ENCODE measurements at regions not wholly inside any gene's neighbourhood (a gene's known extent, or its start where the extent isn't known, plus 50 kb on each side); places are given as distances from the start of the nearest gene placed in this dataset.
"Not testable (repeated sequence)": the region's sequence is repeated elsewhere in the genome, so short reads cannot be mapped to it uniquely, and the experiment has no call there.

- H3K27ac ChIP-seq (ENCODE audit: low read depth, low read length, severe bottlenecking), result no peak overlapping the region
- no CpG with 5 or more reads among the region's 2 CpGs for WGBS, 2 experiments (ENCODE audit: insufficient coverage in 2 of 2)
- H3K4me1 ChIP-seq (ENCODE audit: control insufficient read depth, insufficient read depth, low read length, poor library complexity, severe bottlenecking), result no peaks in the 10 kb centered on the region
- no peaks in the 10 kb centered on the region for H3K36me3 ChIP-seq (ENCODE audit: control insufficient read depth, insufficient read depth, low read length)
- no peak overlapping the region for H3K4me3 ChIP-seq (ENCODE audit: extremely low read depth, insufficient read depth, low read length, poor library complexity, severe bottlenecking)
- no peaks in the 10 kb centered on the region for H3K9me3 ChIP-seq (ENCODE audit: control insufficient read depth, low read length)
Observed at GRCh38 chr4:66034671-66035070, 364.4 kb upstream of the EPHA5 start.

GRCh38 chr4:66034262-66034661 is 364.0 kb upstream of the EPHA5 start:
- Histone ChIP-seq H3K9me3 (ENCODE audit: control insufficient read depth, low read length) (no peaks in the 10 kb centered on the region), H3K27ac (ENCODE audit: low read depth, low read length, severe bottlenecking) (no peak overlapping the region), H3K4me3 (ENCODE audit: extremely low read depth, insufficient read depth, low read length, poor library complexity, severe bottlenecking) (no peak overlapping the region), H3K36me3 (ENCODE audit: control insufficient read depth, insufficient read depth, low read length) (no peaks in the 10 kb centered on the region), H3K4me1 (ENCODE audit: control insufficient read depth, insufficient read depth, low read length, poor library complexity, severe bottlenecking) (no peaks in the 10 kb centered on the region)
- no CpG with 5 or more reads among the region's 2 CpGs for WGBS, 2 experiments (ENCODE audit: insufficient coverage in 2 of 2)

DNA sequence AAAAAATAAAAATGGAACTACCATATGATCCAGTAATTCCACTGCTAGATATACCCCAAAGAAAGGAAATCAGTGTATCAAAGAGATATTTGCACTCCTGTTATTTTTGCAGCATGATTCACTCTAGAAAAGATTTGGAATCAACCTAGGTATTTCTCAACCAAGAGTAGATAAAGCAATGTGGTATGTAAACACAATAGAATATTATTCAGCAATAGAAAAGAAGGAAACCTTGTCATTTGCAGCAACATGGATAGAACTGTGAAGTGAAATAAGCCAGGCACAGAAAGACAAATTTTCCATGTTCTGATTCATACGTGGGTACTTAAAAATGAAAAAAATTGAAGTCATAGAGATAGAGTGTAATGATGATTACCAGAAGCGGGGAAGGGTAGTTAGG is 362.3 kb upstream of the EPHA5 start:
- Histone ChIP-seq H3K4me3 (ENCODE audit: extremely low read depth, insufficient read depth, low read length, poor library complexity, severe bottlenecking) (no peak overlapping the region), H3K9me3 (ENCODE audit: control insufficient read depth, low read length) (no peaks in the 10 kb centered on the region), H3K27ac (ENCODE audit: low read depth, low read length, severe bottlenecking) (no peak overlapping the region), H3K4me1 (ENCODE audit: control insufficient read depth, insufficient read depth, low read length, poor library complexity, severe bottlenecking) (no peaks in the 10 kb centered on the region), H3K36me3 (ENCODE audit: control insufficient read depth, insufficient read depth, low read length) (no peaks in the 10 kb centered on the region)
- 85% methylated on average over 2 of the region's 2 CpGs; no CpG with 5 or more reads in 1 of the 2 experiments for WGBS, 2 experiments (ENCODE audit: insufficient coverage in 2 of 2)

DNA sequence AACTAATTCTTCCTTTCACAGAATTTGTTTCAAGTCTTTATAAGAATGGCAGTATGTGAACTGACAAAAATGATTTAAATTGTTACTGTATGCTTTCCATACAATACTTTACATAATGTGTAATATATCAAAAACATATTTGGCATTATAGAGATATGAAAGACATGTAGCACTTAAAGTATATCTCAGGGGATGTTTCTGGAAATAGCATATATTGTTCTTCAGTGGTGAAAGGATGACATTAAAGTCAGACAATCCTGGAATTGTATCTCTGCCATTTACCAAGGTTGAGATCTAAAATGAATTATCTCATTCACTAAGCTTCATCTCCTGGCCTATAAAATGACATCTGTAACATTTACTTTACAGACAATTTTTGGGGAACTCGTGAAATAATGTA is 358.4 kb upstream of the EPHA5 start:
- Histone ChIP-seq H3K9me3 (ENCODE audit: control insufficient read depth, low read length) (no peaks in the 10 kb centered on the region), H3K36me3 (ENCODE audit: control insufficient read depth, insufficient read depth, low read length) (no peaks in the 10 kb centered on the region), H3K4me1 (ENCODE audit: control insufficient read depth, insufficient read depth, low read length, poor library complexity, severe bottlenecking) (no peaks in the 10 kb centered on the region), H3K4me3 (ENCODE audit: extremely low read depth, insufficient read depth, low read length, poor library complexity, severe bottlenecking) (no peak overlapping the region), H3K27ac (ENCODE audit: low read depth, low read length, severe bottlenecking) (no peak overlapping the region)
- no CpG with 5 or more reads among the region's 1 CpG for WGBS, 2 experiments (ENCODE audit: insufficient coverage in 2 of 2)

DNA sequence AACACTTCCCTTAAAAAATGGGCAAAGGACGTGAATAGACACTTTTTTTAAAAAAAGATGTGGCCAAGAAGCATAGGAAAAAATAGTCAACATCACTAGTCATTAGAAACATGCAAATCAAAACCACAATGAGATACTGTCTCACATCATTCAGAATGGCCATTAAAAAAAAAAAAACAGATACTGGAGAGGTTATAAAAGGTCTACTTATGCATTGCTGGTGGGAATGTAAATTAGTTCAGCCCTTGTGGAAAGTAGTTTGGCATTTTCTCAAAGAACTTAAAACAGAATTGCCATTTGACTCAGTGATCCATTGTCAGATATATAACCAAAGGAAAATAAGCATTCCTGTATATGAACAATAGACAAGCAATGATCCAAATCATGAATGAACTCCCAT is 352.8 kb upstream of the EPHA5 start:
- Histone ChIP-seq H3K9me3 (ENCODE audit: control insufficient read depth, low read length) (no peaks in the 10 kb centered on the region), H3K4me1 (ENCODE audit: control insufficient read depth, insufficient read depth, low read length, poor library complexity, severe bottlenecking) (no peaks in the 10 kb centered on the region), H3K27ac (ENCODE audit: low read depth, low read length, severe bottlenecking) (no peak overlapping the region), H3K36me3 (ENCODE audit: control insufficient read depth, insufficient read depth, low read length) (no peaks in the 10 kb centered on the region), H3K4me3 (ENCODE audit: extremely low read depth, insufficient read depth, low read length, poor library complexity, severe bottlenecking) (no peak overlapping the region)
- WGBS, 2 experiments (ENCODE audit: insufficient coverage in 2 of 2), result no CpG with 5 or more reads among the region's 1 CpG

- 83 to 89% methylated on average over 3 of the region's 3 CpGs for WGBS, 2 experiments (ENCODE audit: insufficient coverage in 2 of 2)
- H3K4me3 ChIP-seq (ENCODE audit: extremely low read depth, insufficient read depth, low read length, poor library complexity, severe bottlenecking), result no peak overlapping the region
- no peaks in the 10 kb centered on the region for H3K9me3 ChIP-seq (ENCODE audit: control insufficient read depth, low read length)
- no peaks in the 10 kb centered on the region for H3K36me3 ChIP-seq (ENCODE audit: control insufficient read depth, insufficient read depth, low read length)
- no peak overlapping the region for H3K27ac ChIP-seq (ENCODE audit: low read depth, low read length, severe bottlenecking)
- H3K4me1 ChIP-seq (ENCODE audit: control insufficient read depth, insufficient read depth, low read length, poor library complexity, severe bottlenecking), result no peaks in the 10 kb centered on the region
Observed at GRCh38 chr4:66017671-66018070, 347.4 kb upstream of the EPHA5 start.

DNA sequence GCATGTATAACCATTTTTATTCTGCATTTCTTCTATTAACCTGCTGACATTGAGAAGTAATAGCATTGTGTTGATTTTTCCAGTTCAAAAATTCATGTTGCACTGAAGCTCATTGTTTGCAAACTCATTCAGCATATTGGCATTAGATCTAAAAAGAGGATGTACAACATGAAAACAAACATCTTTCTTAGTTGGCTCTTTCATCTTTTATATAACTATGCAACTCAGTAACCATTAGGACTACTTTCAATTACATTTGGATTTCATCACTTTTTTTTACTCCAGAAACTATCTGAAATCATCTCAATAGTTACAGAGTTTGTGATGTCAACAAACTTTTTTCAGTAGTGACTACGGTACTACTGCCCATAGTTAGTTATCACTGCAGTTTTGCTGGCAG is 346.0 kb upstream of the EPHA5 start:
- WGBS, 2 experiments (ENCODE audit: insufficient coverage in 2 of 2), result 100% methylated on average over 1 of the region's 1 CpG; no CpG with 5 or more reads in 1 of the 2 experiments
- Histone ChIP-seq H3K27ac (ENCODE audit: low read depth, low read length, severe bottlenecking) (no peak overlapping the region), H3K4me3 (ENCODE audit: extremely low read depth, insufficient read depth, low read length, poor library complexity, severe bottlenecking) (no peak overlapping the region), H3K4me1 (ENCODE audit: control insufficient read depth, insufficient read depth, low read length, poor library complexity, severe bottlenecking) (no peaks in the 10 kb centered on the region), H3K9me3 (ENCODE audit: control insufficient read depth, low read length) (no peaks in the 10 kb centered on the region), H3K36me3 (ENCODE audit: control insufficient read depth, insufficient read depth, low read length) (no peaks in the 10 kb centered on the region)

DNA sequence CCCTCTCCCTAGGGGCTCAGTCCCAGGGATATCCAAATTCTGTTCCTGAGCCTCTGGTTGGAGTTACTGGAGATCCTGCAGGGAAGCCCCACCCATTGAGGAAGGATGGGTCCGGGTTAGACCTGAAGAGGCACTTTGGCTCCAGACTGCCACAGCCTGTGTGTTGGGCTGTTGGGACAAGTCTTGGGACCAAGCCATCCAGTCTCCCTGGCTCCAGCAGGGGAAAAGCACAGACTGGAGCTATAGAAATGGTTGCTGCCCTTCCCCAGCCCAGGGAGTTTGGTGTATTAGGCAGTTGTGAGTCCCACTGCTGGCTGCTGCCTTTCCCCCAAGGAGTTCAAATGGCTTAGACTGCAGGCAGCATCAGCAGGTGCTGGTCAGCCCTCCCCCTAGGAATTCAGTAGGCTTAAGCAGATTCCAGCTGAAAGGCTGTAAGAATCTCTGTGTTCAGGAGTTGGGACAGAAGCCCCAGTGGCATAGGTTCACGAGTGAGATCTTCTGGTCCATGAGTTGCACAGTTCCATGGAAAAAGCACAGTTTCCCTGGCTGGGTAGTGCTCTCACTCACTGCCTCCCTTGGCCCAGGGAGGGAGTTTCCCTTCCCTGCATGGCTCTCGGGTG is 344.0 kb upstream of the EPHA5 start:
- Histone ChIP-seq H3K9me3 (ENCODE audit: control insufficient read depth, low read length) (no peaks in the 10 kb centered on the region), H3K4me1 (ENCODE audit: control insufficient read depth, insufficient read depth, low read length, poor library complexity, severe bottlenecking) (no peaks in the 10 kb centered on the region), H3K27ac (ENCODE audit: low read depth, low read length, severe bottlenecking) (no peak overlapping the region), H3K4me3 (ENCODE audit: extremely low read depth, insufficient read depth, low read length, poor library complexity, severe bottlenecking) (no peak overlapping the region), H3K36me3 (ENCODE audit: control insufficient read depth, insufficient read depth, low read length) (no peaks in the 10 kb centered on the region)
- WGBS, 2 experiments (ENCODE audit: insufficient coverage in 2 of 2), result 43 to 66% methylated on average over 3 of the region's 3 CpGs

GRCh38 chr4:66000510-66001117 is 330.3 kb upstream of the EPHA5 start:
- no peaks in the 10 kb centered on the region for H3K36me3 ChIP-seq (ENCODE audit: control insufficient read depth, insufficient read depth, low read length)
- no CpG with 5 or more reads among the region's 1 CpG for WGBS, 2 experiments (ENCODE audit: insufficient coverage in 2 of 2)
- no peaks in the 10 kb centered on the region for H3K4me1 ChIP-seq (ENCODE audit: control insufficient read depth, insufficient read depth, low read length, poor library complexity, severe bottlenecking)
- no peak overlapping the region for H3K4me3 ChIP-seq (ENCODE audit: extremely low read depth, insufficient read depth, low read length, poor library complexity, severe bottlenecking)
- no peaks in the 10 kb centered on the region for H3K9me3 ChIP-seq (ENCODE audit: control insufficient read depth, low read length)
- no peak overlapping the region for H3K27ac ChIP-seq (ENCODE audit: low read depth, low read length, severe bottlenecking)

- H3K9me3 ChIP-seq (ENCODE audit: control insufficient read depth, low read length), result no peaks in the 10 kb centered on the region
- H3K36me3 ChIP-seq (ENCODE audit: control insufficient read depth, insufficient read depth, low read length), result no peaks in the 10 kb centered on the region
- no peak overlapping the region for H3K4me3 ChIP-seq (ENCODE audit: extremely low read depth, insufficient read depth, low read length, poor library complexity, severe bottlenecking)
- WGBS, 2 experiments (ENCODE audit: insufficient coverage in 2 of 2), result 100% methylated on average over 1 of the region's 1 CpG; no CpG with 5 or more reads in 1 of the 2 experiments
- H3K27ac ChIP-seq (ENCODE audit: low read depth, low read length, severe bottlenecking), result no peak overlapping the region
- no peaks in the 10 kb centered on the region for H3K4me1 ChIP-seq (ENCODE audit: control insufficient read depth, insufficient read depth, low read length, poor library complexity, severe bottlenecking)
Observed at GRCh38 chr4:65999518-65999871, 329.2 kb upstream of the EPHA5 start.

DNA sequence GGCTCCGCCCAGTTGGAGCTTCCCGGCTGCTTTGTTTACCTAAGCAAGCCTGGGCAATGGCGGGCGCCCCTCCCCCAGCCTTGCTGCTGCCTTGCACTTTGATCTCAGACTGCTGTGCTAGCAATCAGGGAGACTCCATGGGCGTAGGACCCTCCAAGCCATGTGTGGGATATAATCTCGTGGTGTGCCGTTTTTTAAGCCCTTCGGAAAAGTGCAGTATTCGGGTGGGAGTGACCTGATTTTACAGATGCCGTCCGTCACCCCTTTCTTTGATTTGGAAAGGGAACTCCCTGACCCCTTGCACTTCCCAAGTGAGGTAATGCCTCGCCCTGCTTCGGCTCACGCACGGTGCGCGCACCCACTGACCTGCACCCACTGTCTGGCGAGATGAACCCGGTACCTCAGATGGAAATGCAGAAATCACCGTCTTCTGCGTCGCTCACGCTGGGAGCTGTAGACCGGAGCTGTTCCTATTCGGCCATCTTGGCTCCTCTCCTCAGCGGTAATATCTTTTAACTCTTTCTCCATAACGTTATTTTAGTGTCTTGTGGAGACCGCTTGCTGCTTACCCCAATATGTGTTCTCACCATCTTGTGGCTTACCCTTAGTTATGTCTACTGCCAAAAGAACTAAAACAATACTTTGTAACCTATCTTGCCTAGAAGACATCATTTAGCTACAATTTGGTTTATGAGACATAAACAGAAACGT is 328.7 kb upstream of the EPHA5 start:
- H3K27ac ChIP-seq (ENCODE audit: low read depth, low read length, severe bottlenecking); H3K36me3 ChIP-seq (ENCODE audit: control insufficient read depth, insufficient read depth, low read length); H3K9me3 ChIP-seq (ENCODE audit: control insufficient read depth, low read length); H3K4me3 ChIP-seq (ENCODE audit: extremely low read depth, insufficient read depth, low read length, poor library complexity, severe bottlenecking); H3K4me1 ChIP-seq (ENCODE audit: control insufficient read depth, insufficient read depth, low read length, poor library complexity, severe bottlenecking): not testable (repeated sequence)
- WGBS, 2 experiments (ENCODE audit: insufficient coverage in 2 of 2), result 72 to 81% methylated on average over 22 to 24 of the region's 29 CpGs

Data from mesodermal cell (in vitro differentiated cells).